GM18498 (cell line): ENCODE measurements at regions not wholly inside any gene's neighbourhood (a gene's known extent, or its start where the extent isn't known, plus 50 kb on each side); places are given as distances from the start of the nearest gene placed in this dataset.
A peak's percentile ranks its signal among the peaks of the same experiment; 100 is the strongest.
"Not testable (repeated sequence)": the region's sequence is repeated elsewhere in the genome, so short reads cannot be mapped to it uniquely, and the experiment has no call there.

Experiments used
- ATAC-seq: cut with Tn5 transposase; IDR thresholded peaks from one replicate; pipeline ENCODE4 v1.9.1; 2021; ENCODE audit warnings: mild to moderate bottlenecking, moderate library complexity; ENCODE audit not compliant: unreplicated experiment

GRCh38 chr10:108582387-108582786 lies 1340.9 kb downstream of the XPNPEP1 start:
- ATAC-seq, result no peak

DNA sequence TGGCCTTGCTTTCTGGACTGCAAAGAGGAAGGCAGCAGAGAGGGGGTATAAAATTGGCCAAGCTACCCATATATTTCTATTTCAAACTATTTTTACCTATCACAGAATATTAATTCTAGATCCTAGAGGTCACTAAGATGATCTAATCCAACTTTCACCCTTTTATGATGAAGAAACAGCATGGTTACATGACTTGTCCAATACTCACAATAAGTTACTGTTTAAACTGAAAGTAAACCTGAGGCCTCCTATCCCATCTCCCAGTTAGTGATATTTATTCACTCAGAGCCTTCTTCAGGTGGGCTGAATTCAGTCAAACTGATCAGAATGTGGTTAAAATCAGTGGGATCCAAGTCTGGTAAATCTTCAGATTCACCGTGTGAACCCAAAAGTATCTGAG lies 1345.1 kb downstream of the XPNPEP1 start:
- ATAC-seq, result no peak

DNA sequence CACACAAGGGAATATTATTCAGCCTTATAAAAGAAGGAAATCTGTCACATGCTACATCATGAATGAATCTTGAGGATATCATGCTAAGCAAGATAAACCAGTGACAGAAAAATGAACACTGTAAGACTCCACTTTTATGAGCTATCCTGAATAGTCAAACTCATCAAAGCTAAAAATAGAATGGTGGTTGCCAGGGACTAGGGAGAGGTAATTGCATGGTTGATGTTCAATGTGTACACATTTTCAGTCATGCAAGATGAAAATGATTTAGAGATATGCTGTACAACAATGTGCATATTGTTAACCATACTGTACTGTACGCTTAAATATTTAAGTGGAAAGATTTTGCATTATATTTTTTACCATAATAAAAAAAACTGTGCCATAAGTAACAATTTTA lies 1349.1 kb downstream of the XPNPEP1 start:
- no peak for ATAC-seq

DNA sequence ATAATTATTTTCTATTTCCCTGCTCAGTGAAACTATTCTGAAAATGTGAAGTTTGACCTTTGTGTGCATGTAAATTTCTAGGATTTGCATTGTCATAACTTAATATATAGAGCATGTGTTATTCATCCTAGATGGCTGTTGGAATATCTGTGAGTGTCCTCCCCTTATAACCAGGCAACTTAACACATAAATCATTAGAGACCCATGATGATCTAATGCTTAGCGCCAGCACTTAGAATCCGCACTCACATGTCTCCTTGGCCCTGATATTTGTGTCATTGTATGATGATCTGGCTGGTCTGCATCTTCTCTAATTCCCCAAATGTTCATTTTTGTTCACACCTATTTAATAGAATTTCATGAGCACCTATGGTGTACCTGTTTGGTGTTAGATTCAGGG lies 1354.5 kb downstream of the XPNPEP1 start:
- ATAC-seq, result no peak

GRCh38 chr10:108567899-108568752 lies 1355.2 kb downstream of the XPNPEP1 start:
- peak; percentile 76 for ATAC-seq

GRCh38 chr10:108566316-108567107 lies 1356.8 kb downstream of the XPNPEP1 start:
- ATAC-seq, result no peak

DNA sequence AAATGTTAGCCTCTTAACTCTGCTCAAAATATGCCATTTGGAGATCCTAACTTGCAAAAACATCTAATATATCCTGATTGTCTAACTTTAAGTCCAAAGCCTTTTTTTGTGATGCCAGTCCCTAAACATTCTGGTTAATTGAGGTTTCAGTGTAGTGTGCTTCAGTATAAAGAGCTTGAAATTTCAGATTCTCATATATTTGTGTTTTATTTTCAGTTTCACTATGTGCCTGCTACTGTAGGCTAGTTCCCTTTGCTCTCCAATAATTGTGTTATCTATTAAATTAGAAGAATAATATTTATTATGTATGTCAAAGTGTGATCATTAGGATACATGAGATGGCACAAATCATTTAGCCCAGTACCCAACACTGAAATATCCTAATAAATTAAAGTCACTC lies 1361.2 kb downstream of the XPNPEP1 start:
- ATAC-seq, result peak; percentile 65

GRCh38 chr10:108561649-108562048 lies 1361.7 kb downstream of the XPNPEP1 start:
- ATAC-seq, result no peak

DNA sequence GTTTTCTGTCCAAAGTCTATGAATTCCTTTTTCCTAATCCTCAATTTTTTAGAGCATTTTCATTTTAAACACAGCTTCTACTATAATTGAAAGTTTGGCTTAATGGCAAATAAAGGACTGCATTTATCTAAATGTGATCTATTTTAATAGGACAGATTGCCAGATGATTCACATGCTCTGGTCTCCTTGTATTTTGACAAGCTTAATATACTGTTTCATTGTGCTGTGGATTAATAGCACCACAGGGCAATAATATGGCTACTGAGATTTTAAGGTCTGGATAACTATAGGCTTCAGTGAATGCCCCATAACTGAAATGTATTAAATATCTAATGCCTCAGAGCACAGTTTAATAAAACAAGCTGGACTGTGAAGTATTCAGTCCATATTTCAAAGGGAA lies 1362.8 kb downstream of the XPNPEP1 start:
- no peak for ATAC-seq

- no peak for ATAC-seq
Measured at GRCh38 chr10:108556186-108556585, 1367.1 kb downstream of the XPNPEP1 start.

DNA sequence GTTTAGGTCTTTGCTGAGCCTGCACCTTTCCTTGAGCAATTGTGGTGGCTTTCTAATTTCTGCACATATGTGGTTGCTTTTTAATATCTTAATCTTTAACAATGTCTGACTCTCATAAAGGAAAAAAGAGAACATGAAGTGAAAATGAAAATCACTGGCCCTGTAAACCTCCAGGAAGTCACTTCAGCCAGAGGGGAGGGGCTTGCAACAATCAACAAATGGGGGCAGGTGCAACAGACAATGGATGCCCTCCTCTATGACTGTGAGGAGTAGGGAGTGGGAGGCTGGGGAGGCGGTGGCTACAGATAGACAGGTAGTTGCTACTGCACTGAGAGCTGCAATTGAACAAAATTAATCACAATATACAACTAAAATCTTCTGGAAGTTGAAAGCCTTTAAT lies 1377.4 kb downstream of the XPNPEP1 start:
- ATAC-seq, result peak; percentile 79

DNA sequence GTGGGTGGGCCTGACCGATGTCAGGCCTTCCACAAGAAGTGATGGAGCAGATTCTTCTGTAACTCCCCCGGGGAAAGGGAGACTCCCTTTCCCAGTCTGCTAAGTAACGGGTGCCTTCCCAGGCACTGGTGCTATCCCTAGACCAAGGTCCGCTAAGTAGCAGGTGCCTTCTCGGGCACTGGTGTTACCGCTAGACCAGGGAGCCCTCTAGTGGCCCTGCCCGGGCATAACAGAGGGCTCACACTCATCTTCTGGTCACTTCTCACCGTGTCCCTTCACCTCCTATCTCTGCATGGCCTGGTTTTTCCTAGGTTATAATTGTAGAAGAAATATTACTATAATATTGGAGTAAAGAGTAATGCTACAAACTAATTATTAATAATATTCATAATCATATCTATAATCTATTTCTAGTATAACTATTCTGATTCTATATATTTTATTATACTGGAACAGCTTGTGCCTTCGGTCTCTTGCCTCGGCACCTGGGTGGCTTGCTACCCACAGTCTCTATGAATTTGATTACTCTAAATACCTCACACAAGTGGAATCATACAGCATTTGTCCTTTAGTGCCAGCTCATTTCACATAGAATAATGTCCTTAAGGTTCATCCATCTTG lies 1378.7 kb downstream of the XPNPEP1 start:
- peak; percentile 81 for ATAC-seq

DNA sequence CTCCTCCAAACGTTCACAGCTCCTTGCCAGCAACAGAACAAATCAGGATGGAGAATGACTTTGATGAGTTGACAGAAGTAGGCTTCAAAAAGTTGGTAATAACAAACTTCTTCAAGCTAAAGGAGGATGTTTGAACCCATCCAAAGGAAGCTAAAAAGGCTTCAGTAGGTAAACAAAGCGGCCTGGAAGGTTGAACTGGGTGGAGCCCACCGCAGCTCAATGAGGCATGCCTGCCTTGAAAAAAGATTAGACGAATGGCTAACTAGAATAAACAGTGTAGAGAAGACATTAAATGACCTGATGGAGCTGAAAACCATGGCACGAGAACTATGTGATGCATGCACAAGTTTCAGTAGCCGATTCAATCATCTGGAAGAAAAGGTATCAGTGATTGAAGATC lies 1369.0 kb upstream of the SORCS1 start:
- not testable (repeated sequence) for ATAC-seq

- no peak for ATAC-seq
Measured at GRCh38 chr10:108523016-108523800, 1358.7 kb upstream of the SORCS1 start.

GRCh38 chr10:108521827-108522492 lies 1357.5 kb upstream of the SORCS1 start:
- no peak for ATAC-seq

DNA sequence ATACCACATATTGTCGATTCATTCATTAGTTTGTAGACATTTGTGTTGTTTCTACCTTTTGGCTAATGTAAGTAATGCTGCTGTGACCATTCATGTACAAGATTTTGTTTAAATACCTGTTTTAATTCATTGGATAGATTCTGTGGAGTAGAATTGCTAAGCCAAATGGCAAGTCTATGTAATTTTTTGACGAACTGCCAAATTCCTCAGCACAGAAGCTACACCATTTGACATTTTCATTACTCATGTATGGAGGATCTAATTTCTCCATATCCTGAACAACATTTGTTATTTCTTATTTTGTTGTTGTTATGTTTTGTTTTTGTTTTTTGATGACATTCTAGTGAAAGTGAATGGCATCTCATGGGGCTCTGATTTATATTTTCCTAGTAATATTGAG lies 1351.3 kb upstream of the SORCS1 start:
- ATAC-seq, result no peak

GRCh38 chr10:108500396-108500795 lies 1335.9 kb upstream of the SORCS1 start:
- ATAC-seq, result no peak

GRCh38 chr10:108496106-108496505 lies 1331.6 kb upstream of the SORCS1 start:
- no peak for ATAC-seq

DNA sequence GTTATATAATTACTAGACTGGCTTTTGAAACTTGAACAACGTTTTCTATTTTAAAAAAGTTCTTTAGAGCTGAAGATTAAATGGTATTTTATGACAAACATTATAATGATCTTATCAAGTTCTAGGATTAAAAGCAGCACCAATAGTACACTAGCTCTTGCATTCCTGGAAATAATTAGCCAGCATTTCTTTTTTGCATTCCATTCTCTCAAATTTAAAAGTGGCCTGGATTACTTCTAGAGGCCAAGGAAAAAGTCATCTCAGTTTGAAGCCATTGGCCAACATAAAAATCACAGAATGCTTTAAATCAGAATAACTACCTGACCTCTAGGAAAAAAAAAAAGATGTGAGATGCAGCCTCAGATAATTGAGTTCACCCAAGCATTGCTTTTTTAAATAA lies 1326.4 kb upstream of the SORCS1 start:
- no peak for ATAC-seq

- ATAC-seq, result no peak
Measured at GRCh38 chr10:108471420-108471819, 1306.9 kb upstream of the SORCS1 start.
